HG03342 (cell line): ENCODE measurements at regions not wholly inside any gene's neighbourhood (a gene's known extent, or its start where the extent isn't known, plus 50 kb on each side); places are given as distances from the start of the nearest gene placed in this dataset.
A peak's percentile ranks its signal among the peaks of the same experiment; 100 is the strongest.
"Not testable (repeated sequence)": the region's sequence is repeated elsewhere in the genome, so short reads cannot be mapped to it uniquely, and the experiment has no call there.

Source experiments
- ATAC-seq: cut with Tn5 transposase; IDR thresholded peaks from one replicate; pipeline ENCODE4 v1.9.1; 2021; ENCODE audit warnings: mild to moderate bottlenecking, moderate library complexity; ENCODE audit not compliant: unreplicated experiment

- ATAC-seq, result not testable (repeated sequence)
These were observed 473.3 kb downstream of the SPATA31A6 start for GRCh38 chr9:42656789-42657188.

GRCh38 chr9:42657496-42657895 is 474.0 kb downstream of the SPATA31A6 start:
- ATAC-seq, result not testable (repeated sequence)

DNA sequence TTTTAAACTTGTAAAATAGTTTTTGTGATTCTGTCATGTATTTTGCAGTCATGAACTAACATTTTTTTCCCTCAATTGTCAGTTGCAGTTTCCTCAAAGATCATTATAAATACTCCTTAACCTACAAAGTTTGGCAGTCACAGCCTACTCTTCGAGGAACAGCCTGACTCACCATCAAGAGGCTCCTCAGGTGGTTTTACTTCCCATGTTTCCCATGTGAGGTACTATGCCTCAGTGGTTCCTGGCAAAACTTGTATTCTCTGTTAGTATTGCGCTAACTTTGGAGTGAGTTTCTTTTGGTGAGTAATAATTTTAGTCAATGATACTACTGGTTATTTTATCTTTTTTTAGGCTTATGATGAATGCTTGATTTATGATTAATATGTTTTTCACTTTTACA is 513.7 kb downstream of the SPATA31A6 start:
- not testable (repeated sequence) for ATAC-seq

- not testable (repeated sequence) for ATAC-seq
These were observed 519.4 kb downstream of the SPATA31A6 start for GRCh38 chr9:42702890-42703289.

GRCh38 chr9:42724841-42725835 is 541.7 kb downstream of the SPATA31A6 start:
- ATAC-seq, result not testable (repeated sequence)

GRCh38 chr9:42743030-42743814 is 559.8 kb downstream of the SPATA31A6 start:
- peak; percentile 74 for ATAC-seq

DNA sequence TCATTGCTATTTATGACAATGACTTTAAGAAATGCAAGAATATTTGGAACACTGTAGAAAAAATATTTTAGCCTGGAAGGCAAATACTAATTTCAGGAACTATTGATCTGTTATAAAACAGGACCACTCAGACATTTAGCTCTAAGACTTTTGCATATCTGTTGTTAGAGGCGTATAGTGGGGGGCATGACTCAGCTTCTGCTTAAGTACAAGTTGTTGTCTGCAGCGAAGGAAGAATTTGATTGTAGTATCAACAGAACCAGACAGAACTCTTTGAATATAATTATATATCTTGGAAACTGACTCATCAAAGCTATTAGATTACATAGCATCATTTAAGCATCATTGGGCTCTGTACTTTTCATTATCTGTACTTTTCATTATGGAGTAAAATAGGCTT is 573.8 kb downstream of the SPATA31A6 start:
- ATAC-seq, result not testable (repeated sequence)

GRCh38 chr9:42759320-42759719 is 575.9 kb downstream of the SPATA31A6 start:
- ATAC-seq, result not testable (repeated sequence)

GRCh38 chr9:42782201-42782600 is 598.7 kb downstream of the SPATA31A6 start:
- not testable (repeated sequence) for ATAC-seq

DNA sequence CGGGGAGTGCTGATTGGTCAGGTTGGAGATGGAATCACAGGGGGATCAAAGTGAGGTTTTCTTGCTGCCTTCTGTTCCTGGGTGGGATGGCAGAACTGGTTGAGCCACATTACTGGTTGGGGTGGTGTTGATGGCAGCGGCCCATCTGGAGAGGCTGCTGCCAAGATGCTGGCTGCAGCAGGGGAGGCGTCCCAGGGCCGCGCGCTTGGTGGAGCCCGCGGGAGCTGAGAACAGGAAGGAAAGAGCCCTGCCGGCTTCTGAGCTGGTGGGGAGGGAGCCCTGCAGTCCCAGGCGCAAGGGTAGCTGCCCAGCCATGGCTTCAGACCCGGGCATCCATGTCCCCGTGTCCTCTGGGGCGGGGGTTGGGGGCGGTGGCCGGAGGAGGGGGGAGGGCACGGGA is 609.3 kb downstream of the SPATA31A6 start:
- not testable (repeated sequence) for ATAC-seq

DNA sequence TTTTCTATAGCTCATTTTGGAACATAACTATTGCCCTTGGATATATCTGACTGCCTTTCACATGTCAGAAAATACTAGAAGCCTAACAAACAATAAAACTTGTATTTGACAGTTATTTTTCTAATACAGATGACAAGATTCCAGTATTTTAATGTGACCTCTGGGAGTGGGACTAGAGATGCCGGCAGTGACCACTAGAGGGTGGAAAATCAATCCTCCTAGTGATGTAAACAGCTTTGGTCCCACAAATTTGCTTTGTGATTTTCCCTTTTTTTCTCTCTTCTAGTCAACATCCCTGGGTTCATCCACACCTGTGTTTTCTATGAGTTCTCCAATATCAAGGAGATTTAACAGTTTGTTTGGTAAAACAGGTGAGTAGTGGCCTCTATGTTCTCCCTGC is 615.1 kb downstream of the SPATA31A6 start:
- peak; percentile 68 for ATAC-seq

DNA sequence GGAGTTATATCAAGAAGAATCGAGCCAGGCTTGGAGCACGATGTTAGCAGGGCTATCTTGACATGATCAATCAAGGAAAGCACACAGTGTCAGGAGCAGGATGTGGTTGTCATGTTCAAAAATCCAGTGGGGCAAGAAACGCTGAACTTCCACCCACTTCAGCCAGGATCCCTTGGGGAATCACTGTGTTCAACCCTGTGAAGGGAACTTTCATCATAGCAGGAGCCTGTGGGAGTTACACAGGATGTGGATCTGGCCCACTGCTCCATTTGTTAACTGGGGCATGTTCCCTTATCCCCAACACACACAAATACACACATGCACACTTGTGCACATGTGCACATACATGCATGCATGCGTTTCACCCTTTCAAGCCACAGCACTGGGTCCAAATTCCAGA is 619.3 kb downstream of the SPATA31A6 start:
- ATAC-seq, result not testable (repeated sequence)

DNA sequence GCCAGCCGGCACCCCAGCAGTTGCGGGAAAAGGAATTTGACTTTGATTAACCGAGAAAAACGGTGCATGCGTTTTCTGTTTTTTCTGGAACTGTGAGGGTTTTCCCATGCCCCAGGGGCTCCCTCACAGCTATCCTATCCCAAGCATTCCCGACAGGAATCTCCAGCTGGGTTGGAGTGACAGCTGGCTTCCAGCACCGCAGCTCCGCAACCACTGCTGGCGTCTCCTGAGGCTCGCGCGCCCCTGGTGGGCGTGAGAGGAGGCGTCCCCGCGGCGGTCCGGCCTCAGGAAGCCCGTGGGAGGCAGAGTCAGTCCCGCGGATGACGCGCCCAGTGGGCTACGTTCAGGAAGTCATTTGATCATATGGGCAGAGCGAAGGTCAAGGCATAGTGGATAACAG is 623.2 kb downstream of the SPATA31A6 start:
- ATAC-seq, result not testable (repeated sequence)

- ATAC-seq, result not testable (repeated sequence)
These were observed 638.0 kb downstream of the SPATA31A6 start for GRCh38 chr9:42821468-42821867.

- ATAC-seq, result not testable (repeated sequence)
These were observed 664.7 kb downstream of the SPATA31A6 start for GRCh38 chr9:42848156-42848555.

DNA sequence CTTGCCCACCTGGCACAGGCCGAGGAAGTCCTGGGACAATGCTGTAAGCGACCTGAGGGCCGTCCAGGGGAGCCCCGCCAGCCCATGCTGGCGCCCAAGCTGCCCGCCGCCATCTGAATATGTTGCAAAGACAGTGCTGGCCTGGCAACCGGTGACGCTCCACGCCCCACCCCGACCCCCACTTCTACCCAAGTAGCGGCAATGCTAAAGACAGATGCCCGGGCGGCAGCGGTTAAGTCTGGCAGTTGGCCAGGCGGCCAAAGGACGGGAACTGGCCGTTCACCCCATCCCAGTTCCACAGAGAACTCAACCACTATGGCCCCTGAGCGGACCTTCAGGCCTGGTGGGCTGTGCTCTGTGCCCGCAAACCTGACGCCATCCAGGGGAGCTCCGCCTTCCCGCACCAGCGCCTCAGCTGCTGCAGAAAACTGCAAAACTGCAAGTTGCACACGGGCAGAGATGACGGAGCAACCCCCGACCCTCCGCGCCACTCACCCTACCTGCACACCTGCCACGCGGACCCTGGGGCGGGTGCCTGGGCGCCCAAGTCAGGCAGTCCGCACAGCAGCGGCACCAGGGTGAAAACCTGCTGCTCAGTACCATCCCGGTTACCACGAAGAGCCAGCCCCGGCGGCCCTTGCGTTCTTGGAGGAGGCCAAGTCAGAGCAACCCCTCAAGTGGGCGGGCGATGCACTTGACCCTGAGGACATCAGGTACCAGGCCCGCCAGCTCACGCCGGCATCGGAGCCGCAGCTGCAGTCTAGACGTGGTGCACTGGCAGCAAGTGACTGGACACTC is 667.6 kb downstream of the SPATA31A6 start:
- ATAC-seq, result not testable (repeated sequence)

DNA sequence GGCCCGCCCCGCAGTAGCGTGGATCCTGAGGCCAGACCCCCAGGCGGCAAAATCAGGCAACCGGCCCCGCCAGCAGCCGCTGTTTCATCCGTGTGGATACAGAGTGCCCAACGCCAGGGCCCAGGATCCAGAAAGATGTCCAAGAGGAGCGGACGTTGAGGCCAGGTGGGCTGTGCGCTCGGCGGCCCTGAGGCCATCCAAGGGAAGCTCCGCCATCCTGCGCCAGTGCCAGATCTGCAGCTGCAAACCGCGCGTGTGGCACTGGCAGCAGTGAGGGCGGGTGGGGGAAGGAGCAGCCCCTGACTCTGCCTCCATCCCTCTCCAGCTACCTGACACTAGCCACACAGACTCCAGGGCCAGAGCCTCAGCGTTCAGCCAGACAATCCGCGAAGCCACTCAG is 668.2 kb downstream of the SPATA31A6 start:
- ATAC-seq, result not testable (repeated sequence)

- ATAC-seq, result not testable (repeated sequence)
These were observed 668.9 kb downstream of the SPATA31A6 start for GRCh38 chr9:42852133-42852930.

DNA sequence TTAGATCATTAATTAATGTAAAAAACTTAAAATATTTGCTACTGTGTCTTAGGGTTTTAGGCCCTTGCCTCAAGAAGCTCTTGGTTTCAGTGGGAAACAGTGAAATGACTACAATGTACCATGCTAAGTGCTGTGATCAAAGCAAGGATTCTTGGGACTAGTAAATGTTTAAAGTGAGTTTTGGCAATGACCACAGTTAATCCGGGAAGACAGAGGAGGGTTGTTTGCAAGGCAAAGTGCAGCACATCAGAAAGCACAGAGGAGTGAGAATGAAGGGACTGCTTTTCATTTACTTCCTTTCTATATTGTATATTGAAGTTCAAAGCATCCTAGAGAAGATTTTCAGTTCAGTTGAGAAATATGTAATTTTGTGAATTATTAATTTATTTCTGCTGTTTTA is 676.7 kb downstream of the SPATA31A6 start:
- ATAC-seq, result not testable (repeated sequence)

GRCh38 chr9:42862465-42862864 is 679.0 kb downstream of the SPATA31A6 start:
- ATAC-seq, result not testable (repeated sequence)
